BLaER1 (cell line): ENCODE measurements at regions not wholly inside any gene's neighbourhood (a gene's known extent, or its start where the extent isn't known, plus 50 kb on each side); places are given as distances from the start of the nearest gene placed in this dataset.
"Not testable (repeated sequence)": the region's sequence is repeated elsewhere in the genome, so short reads cannot be mapped to it uniquely, and the experiment has no call there.

ENCODE experiments used
- H3K27ac ChIP-seq: shearing (Covaris generic); formaldehyde crosslinking; 2 replicates; pipeline ENCODE4 v1.8.1; 2022
- H3K27me3 ChIP-seq: shearing (Covaris generic); formaldehyde crosslinking; 2 replicates; pipeline ENCODE4 v1.8.1; 2022
- H3K36me3 ChIP-seq: shearing (Covaris generic); formaldehyde crosslinking; 2 replicates; pipeline ENCODE4 v1.8.1; 2022
- H3K4me1 ChIP-seq: shearing (Covaris generic); formaldehyde crosslinking; 2 replicates; pipeline ENCODE4 v1.8.1; 2022
- H3K4me2 ChIP-seq: shearing (Covaris generic); formaldehyde crosslinking; 2 replicates; pipeline ENCODE4 v1.8.1; 2022
- H3K4me3 ChIP-seq: shearing (Covaris generic); formaldehyde crosslinking; 2 replicates; pipeline ENCODE4 v1.8.1; 2022
- H3K9ac ChIP-seq: shearing (Covaris generic); formaldehyde crosslinking; 2 replicates; pipeline ENCODE4 v1.8.1; 2022
- H3K9me3 ChIP-seq: shearing (Covaris generic); formaldehyde crosslinking; 2 replicates; pipeline ENCODE4 v1.8.1; 2022
- H4K20me1 ChIP-seq: shearing (Covaris generic); formaldehyde crosslinking; 2 replicates; pipeline ENCODE4 v1.8.1; 2022
- Cebpa-rat ChIP-seq: shearing (Covaris generic); IDR thresholded peaks from 2 replicates; pipeline ENCODE4 v1.8.1; 2022

DNA sequence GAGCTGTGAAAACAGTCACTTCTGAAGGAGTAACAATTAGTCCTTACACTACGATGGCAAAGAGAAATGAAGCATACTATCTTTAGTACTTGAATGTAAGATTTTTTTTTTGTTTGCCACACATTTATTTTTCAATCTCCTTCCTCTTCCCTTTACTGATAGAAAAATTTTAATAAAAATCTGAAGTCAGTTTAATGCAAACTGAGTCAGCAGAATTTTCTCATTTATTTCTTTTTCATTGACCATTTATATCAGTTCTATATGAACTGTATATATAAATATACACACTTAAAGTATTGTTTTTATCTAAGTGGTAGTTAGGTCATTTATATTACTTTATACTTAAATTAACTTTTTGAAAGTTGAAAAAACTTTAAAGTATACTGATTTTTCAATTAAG lies 1009.1 kb upstream of the SPRY2 start:
- H3K27me3 ChIP-seq: no peaks in the 10 kb centered on the region
- no peak overlapping the region for H3K27ac ChIP-seq
- TF ChIP-seq Cebpa-rat: no peak
- no peak overlapping the region for H3K4me3 ChIP-seq
- no peaks in the 10 kb centered on the region for H3K36me3 ChIP-seq
- no peak overlapping the region for H3K9ac ChIP-seq
- no peaks in the 10 kb centered on the region for H3K9me3 ChIP-seq
- no peaks in the 10 kb centered on the region for H4K20me1 ChIP-seq
- no peak overlapping the region for H3K4me2 ChIP-seq
- no peaks in the 10 kb centered on the region for H3K4me1 ChIP-seq

DNA sequence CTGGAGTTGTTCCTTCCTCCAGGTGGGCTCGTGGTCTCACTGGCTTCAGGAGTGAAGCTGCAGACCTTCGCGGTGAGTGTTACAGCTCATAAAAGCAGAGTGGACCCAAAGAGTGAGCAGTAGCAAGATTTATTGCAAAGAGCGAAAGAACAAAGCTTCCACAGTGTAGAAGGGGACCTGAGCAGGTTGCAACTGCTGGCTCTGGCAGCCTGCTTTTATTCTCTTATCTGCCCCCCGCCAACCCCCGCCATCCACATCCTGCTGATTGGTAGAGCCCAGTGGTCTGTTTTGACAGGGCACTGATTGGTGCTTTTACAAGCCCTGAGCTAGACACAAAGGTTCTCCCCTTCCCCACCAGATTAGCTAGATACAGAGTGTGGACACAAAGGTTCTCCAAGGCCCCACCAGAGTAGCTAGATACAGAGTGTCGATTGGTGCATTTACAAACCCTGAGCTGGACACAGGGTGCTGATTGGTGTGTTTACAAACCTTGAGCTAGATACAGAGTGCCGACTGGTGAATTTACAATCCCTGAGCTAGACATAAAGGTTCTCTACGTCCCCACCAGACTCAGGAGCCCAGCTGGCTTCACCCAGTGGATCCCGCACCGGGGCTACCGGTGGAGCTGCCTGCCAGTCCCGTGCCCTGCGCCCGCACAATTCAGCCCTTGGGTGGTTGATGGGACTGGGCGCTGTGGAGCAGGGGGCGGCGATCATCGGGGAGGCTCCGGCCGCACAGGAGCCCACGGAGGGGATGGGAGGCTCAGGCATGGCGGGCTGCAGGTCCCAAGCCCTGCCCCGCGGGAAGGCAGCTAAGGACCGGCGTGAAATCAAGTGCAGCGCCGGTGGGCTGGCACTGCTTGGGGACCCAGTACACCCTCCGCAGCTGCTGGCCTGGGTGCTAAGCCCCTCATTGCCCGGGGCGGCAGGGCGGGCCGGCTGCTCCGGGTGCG lies 999.5 kb upstream of the SPRY2 start:
- H3K9ac ChIP-seq, H4K20me1 ChIP-seq, H3K4me3 ChIP-seq, H3K27ac ChIP-seq, H3K36me3 ChIP-seq, H3K27me3 ChIP-seq, H3K4me1 ChIP-seq, H3K4me2 ChIP-seq, H3K9me3 ChIP-seq: not testable (repeated sequence)

DNA sequence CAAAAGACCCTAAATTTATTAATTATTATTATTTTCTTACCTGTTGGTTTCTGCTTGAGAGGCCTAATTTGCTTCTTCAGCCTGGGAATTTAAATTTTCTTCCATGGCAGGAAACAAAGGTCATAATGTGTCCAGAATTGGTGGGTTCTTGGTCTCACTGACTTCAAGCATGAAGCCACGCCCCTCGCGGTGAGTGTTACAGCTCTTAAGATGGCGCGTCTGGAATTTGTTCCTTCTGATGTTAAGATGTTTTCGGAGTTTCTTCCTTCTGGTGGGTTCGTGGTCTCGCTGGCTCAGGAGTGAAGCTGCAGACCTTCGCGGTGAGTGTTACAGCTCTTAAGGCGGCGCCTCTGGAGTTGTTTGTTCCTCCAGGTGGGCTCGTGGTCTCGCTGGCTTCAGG lies 998.7 kb upstream of the SPRY2 start:
- H3K9me3 ChIP-seq, H3K4me2 ChIP-seq, H3K27ac ChIP-seq, H3K4me3 ChIP-seq, H3K4me1 ChIP-seq, H3K9ac ChIP-seq, H3K36me3 ChIP-seq, H4K20me1 ChIP-seq, H3K27me3 ChIP-seq: not testable (repeated sequence)

DNA sequence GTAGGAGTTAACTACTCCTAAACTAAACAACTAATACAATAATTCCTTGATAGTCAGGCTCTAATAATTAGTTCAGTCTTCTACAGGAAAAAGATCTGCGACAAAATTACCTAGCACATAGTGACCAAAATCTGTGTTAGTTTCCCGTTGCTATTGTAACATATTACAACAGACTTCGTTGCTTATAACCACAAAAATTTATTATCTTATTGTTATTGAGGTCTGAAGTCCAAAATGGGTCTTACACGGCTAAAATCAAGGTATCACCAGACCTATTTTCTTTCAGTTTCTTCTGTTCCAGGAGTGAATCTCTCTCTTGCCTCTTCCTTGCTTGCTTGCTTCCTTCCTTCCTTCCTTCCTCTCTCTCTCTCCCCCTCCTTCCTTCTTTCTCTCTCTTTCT lies 993.6 kb upstream of the SPRY2 start:
- H4K20me1 ChIP-seq: no peaks in the 10 kb centered on the region
- H3K36me3 ChIP-seq: 0 out of 2 replicates have a peak, but pooled peaks cover 3% of the 10 kb centered on the region
- no peak overlapping the region for H3K27ac ChIP-seq
- H3K9me3 ChIP-seq: peaks cover 14% of the 10 kb centered on the region
- H3K4me2 ChIP-seq: no peak overlapping the region
- no peak overlapping the region for H3K9ac ChIP-seq
- TF ChIP-seq Cebpa-rat: no peak
- H3K27me3 ChIP-seq: no peaks in the 10 kb centered on the region
- peaks cover 4% of the 10 kb centered on the region; the same call in 1 of the 2 replicates for H3K4me1 ChIP-seq
- H3K4me3 ChIP-seq: no peak overlapping the region

DNA sequence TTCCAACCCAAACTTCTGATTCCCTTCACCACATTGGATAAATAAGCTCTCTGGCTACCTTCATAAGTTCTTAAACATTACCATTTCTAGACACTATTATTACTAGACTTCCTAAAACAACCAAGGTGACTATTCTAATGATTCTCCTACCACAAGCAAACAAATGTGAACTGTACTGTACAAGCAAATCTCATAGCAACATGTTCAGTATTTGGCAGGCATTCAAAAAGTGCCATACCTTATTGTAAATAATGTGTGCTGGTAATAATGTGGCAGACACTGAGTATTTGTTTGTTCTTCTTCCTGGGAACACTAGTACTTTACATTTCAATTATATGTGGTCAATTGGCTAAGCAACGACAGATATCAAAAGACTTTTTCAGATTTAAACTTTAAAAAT lies 986.0 kb upstream of the SPRY2 start:
- H4K20me1 ChIP-seq: no peaks in the 10 kb centered on the region
- H3K9me3 ChIP-seq: peaks cover 14% of the 10 kb centered on the region
- TF ChIP-seq Cebpa-rat: no peak
- no peak overlapping the region for H3K9ac ChIP-seq
- no peak overlapping the region for H3K27ac ChIP-seq
- H3K4me2 ChIP-seq: no peak overlapping the region
- H3K4me3 ChIP-seq: no peak overlapping the region
- H3K27me3 ChIP-seq: no peaks in the 10 kb centered on the region
- H3K36me3 ChIP-seq: 0 out of 2 replicates have a peak, but pooled peaks cover 3% of the 10 kb centered on the region
- no peaks in the 10 kb centered on the region for H3K4me1 ChIP-seq

DNA sequence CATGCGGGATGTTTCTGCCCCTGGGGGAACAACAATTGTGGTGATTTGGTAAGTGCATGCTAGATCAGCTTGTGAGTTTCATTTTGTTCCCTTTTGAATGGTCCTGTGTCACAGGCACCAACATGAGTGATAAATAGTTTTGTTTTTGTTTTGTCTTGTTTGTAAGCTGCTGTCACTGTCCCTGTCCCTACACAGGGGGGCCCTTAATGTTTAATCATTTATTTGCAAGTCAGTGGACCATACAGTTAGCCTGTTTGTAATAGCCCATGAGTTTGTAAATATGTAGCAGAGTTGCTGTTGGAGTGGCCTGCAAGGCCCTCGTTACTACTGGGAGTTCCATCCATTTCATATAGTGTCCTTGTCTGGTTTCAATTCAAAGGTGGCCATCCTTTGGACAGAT lies 979.6 kb upstream of the SPRY2 start:
- no peak for TF ChIP-seq Cebpa-rat
- Histone ChIP-seq H3K4me2 (no peak overlapping the region), H3K36me3 (no peaks in the 10 kb centered on the region), H3K9ac (no peak overlapping the region), H3K4me3 (no peak overlapping the region), H3K4me1 (no peaks in the 10 kb centered on the region), H4K20me1 (no peaks in the 10 kb centered on the region), H3K27ac (no peak overlapping the region), H3K9me3 (no peaks in the 10 kb centered on the region), H3K27me3 (no peaks in the 10 kb centered on the region)

DNA sequence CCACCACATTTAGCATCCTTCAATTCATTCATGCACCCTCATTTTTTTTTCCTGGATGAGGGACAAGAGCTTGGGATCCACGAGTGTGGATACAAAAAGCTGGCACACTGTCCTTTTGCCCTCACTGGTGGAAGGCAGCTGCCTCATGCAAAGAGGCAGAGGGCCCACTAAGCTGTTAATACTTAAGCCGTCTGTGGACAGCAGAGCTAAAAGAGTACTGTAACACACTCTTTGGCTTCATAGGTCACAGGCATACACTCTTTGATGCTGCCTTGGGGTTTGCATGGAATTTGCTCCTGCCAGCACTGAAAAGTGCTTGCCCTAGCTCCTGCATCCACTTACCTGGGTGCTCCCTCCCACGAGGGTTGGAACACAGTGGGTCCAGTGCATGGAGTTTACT lies 978.4 kb upstream of the SPRY2 start:
- no peak overlapping the region for H3K4me2 ChIP-seq
- H3K27ac ChIP-seq: no peak overlapping the region
- TF ChIP-seq Cebpa-rat: no peak
- no peaks in the 10 kb centered on the region for H3K36me3 ChIP-seq
- no peaks in the 10 kb centered on the region for H3K4me1 ChIP-seq
- H3K9ac ChIP-seq: no peak overlapping the region
- H3K9me3 ChIP-seq: no peaks in the 10 kb centered on the region
- H3K4me3 ChIP-seq: no peak overlapping the region
- H3K27me3 ChIP-seq: no peaks in the 10 kb centered on the region
- H4K20me1 ChIP-seq: no peaks in the 10 kb centered on the region

DNA sequence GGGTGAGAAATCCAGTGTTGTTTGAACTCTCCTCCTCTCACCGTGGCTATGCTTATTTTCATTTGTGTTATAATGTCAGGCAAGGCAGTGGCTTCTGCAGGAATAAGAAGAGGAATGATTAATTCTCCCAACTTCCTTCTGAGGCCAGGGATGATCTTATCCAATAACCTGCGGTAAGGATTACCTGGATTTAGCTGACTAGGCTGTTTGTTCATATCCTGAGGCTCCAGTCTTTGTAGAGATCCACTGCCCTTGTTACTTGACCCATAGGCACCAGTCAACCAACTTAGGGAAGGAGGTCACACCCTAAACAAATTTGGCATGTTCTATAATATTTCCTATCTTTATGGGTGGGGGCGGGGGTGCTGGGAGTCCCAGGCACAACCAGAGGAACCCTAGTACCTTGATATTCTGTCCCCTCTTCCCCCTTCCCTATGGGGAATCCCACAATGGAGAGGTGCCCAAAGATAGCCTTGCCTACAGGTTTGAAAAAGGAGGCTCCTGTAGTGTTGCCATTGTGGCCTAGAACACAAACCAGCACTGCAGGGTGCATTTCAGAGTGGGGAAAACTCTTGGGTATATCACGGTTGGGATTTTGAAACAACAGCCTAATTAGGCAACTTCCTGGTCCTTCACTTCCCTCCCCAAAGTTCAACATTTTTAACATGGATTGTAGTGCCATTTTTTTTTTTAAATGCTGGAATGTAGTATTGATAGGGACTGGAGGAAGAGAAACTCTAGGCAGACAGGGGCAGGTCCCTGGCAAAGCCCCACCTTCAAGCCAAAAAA lies 977.5 kb upstream of the SPRY2 start:
- Histone ChIP-seq H3K4me1 (no peaks in the 10 kb centered on the region), H3K36me3 (no peaks in the 10 kb centered on the region), H3K27ac (no peak overlapping the region), H3K9ac (no peak overlapping the region), H3K9me3 (no peaks in the 10 kb centered on the region), H3K4me2 (no peak overlapping the region), H4K20me1 (no peaks in the 10 kb centered on the region), H3K27me3 (no peaks in the 10 kb centered on the region), H3K4me3 (no peak overlapping the region)
- no peak for TF ChIP-seq Cebpa-rat

DNA sequence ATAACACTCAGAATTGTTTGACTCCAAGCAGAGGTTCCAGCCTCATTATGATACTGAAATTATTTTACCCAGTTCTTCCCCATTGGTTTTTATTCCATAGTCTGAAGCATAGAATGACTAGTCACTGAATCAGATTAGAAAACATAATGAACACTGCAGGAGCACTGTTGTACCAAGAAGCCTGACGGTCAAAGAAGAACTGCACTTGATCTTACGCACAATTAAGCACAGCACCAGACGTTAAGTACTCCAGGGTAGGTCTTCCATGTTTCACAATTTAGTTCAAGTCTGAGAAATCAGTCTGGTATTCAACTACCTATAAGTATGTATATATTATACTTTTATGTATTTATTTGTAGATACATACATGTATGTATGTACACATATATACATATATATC lies 973.5 kb upstream of the SPRY2 start:
- Histone ChIP-seq H3K27ac (no peak overlapping the region), H3K9me3 (no peaks in the 10 kb centered on the region), H3K27me3 (no peaks in the 10 kb centered on the region), H3K4me2 (no peak overlapping the region), H3K4me3 (no peak overlapping the region), H3K36me3 (no peaks in the 10 kb centered on the region), H3K9ac (no peak overlapping the region), H4K20me1 (no peaks in the 10 kb centered on the region), H3K4me1 (no peaks in the 10 kb centered on the region)
- TF ChIP-seq Cebpa-rat: no peak

DNA sequence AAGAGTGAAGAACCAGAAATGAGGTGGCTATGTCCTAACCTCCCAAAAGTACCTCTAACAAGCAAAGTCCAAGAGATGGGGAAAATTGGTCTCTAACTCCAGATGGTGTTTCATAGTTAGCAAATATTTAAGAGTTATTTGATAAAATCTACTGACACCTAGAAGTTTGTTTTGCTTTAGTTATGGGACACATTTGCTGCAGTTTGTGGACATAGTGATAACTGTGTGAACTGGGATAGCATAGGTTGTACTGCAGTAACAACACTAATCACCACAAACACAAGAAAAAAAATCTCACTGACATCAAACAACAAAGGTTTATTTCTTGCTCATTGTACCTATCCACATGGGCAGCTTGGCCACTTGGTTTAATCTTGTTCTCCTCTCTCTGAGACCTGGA lies 965.0 kb upstream of the SPRY2 start:
- Histone ChIP-seq H3K27me3 (no peaks in the 10 kb centered on the region), H3K9ac (no peak overlapping the region), H3K36me3 (no peaks in the 10 kb centered on the region), H3K4me1 (no peaks in the 10 kb centered on the region), H3K4me2 (no peak overlapping the region), H4K20me1 (no peaks in the 10 kb centered on the region), H3K4me3 (no peak overlapping the region), H3K9me3 (no peaks in the 10 kb centered on the region), H3K27ac (no peak overlapping the region)
- TF ChIP-seq Cebpa-rat: no peak
